GM12878 (cell line): ENCODE measurements at regions not wholly inside any gene's neighbourhood (a gene's known extent, or its start where the extent isn't known, plus 50 kb on each side); places are given as distances from the start of the nearest gene placed in this dataset.

Experiments used
- ATAC-seq: fragments of 200-7000 bp; cut with Tn5 transposase; 3 replicates; pipeline ENCODE4 v1.9.1; 2020; ENCODE audit warnings: mild to moderate bottlenecking, moderate library complexity
- BruUV-seq: library from RNA; stranded (reverse); fragments of 400-500 nt; replicated peaks from 2 replicates; lab custom pipeline; 2021; lab: Mats Ljungman, UMichigan
- CTCF ChIA-PET: fragments of 300-600 bp; sonication (Branson Sonifier 250); formaldehyde crosslinking; extraction: SDS; loops from one replicate; lab custom pipeline; 2021; ENCODE audit warnings: inconsistent platforms; lab: Yijun Ruan, JAX
- POLR2A ChIA-PET: fragments of 350-600 bp; formaldehyde crosslinking; extraction: SDS; loops from one replicate; lab custom pipeline; 2021; ENCODE audit warnings: inconsistent platforms; lab: Charles Lee
- RAD21 ChIA-PET: fragments of 300-600 bp; sonication (Branson Sonifier 250); formaldehyde crosslinking; loops from one replicate; lab custom pipeline; 2023; ENCODE audit warnings: antibody characterized with exemption; ENCODE audit not compliant: unreplicated experiment; lab: Charles Lee
- SMC1A ChIA-PET: fragments of 300-600 bp; sonication (Branson Sonifier 250); formaldehyde crosslinking; loops from one replicate; lab custom pipeline; 2023; ENCODE audit not compliant: unreplicated experiment, uncharacterized antibody; lab: Charles Lee
- DNase-seq: peaks from one replicate; pipeline ENCODE4 v3.0.0-alpha.2; 2011; ENCODE audit warnings: low read depth, low spot score
- FAIRE-seq: peaks from 3 replicates; lab custom pipeline; 2011; peaks lifted over from hg19 to GRCh38; lab: Jason Lieb, UNC
- H2AFZ ChIP-seq: 2 replicates; pipeline ENCODE4 v1.6.0; 2011; ENCODE audit warnings: low read depth, low read length, control low read depth; ENCODE audit not compliant: control insufficient read depth
- H3K27ac ChIP-seq: 2 replicates; pipeline ENCODE4 v1.5.1; 2011; ENCODE audit warnings: control low read depth; ENCODE audit not compliant: control insufficient read depth, insufficient read depth
- H3K27me3 ChIP-seq, 2 experiments: replicated peaks in 1 of 2; 2 replicates each; pipeline versions ENCODE4 v1.6.0 to v1.6.1; 2011; ENCODE audit warnings: low read length in 1 of 2; ENCODE audit not compliant: control insufficient read depth in 2 of 2, insufficient read depth in 2 of 2
- H3K36me3 ChIP-seq, 2 experiments: 2 replicates each; pipeline ENCODE4 v1.5.1; 2011; ENCODE audit warnings: low read length in 1 of 2; ENCODE audit not compliant: control insufficient read depth in 2 of 2, insufficient read depth in 2 of 2
- H3K4me1 ChIP-seq: 2 replicates; pipeline ENCODE4 v1.6.1; 2011; ENCODE audit warnings: mild to moderate bottlenecking, low read length, moderate library complexity, mixed read lengths; ENCODE audit not compliant: control insufficient read depth, insufficient read depth
- H3K4me2 ChIP-seq: 2 replicates; pipeline ENCODE4 v1.6.0; 2011; ENCODE audit warnings: control low read depth; ENCODE audit not compliant: control insufficient read depth, insufficient read depth
- H3K4me3 ChIP-seq: fragments of 200-600 bp; sonication (generic); 2 replicates; pipeline ENCODE4 v1.5.1; 2016
- H3K79me2 ChIP-seq: 2 replicates; pipeline ENCODE4 v1.6.0; 2011; ENCODE audit warnings: low read length; ENCODE audit not compliant: control insufficient read depth, insufficient read depth
- H3K9ac ChIP-seq: 2 replicates; pipeline ENCODE4 v1.8.0; 2011; ENCODE audit warnings: low read length, control low read depth, mixed read lengths; ENCODE audit not compliant: control insufficient read depth, insufficient read depth
- H3K9me3 ChIP-seq: replicated peaks from 3 replicates; pipeline ENCODE4 v1.5.1; 2011; ENCODE audit warnings: mild to moderate bottlenecking, low read length; ENCODE audit not compliant: control insufficient read depth, insufficient read depth
- H4K20me1 ChIP-seq: 2 replicates; pipeline ENCODE4 v1.6.0; 2011; ENCODE audit not compliant: control insufficient read depth, insufficient read depth
- CREB1 ChIP-seq: IDR thresholded peaks from 2 replicates; pipeline ENCODE4 v1.6.1; 2012; ENCODE audit warnings: low read depth, mild to moderate bottlenecking, inconsistent platforms
- EP300 ChIP-seq, 2 experiments: fragments of 150-350 bp in 1 of 2; IDR thresholded peaks; 2 replicates each; pipeline ENCODE4 v1.6.1; 2011 to 2012; ENCODE audit warnings: low read depth in 2 of 2, low read length in 2 of 2, borderline replicate concordance in 1 of 2, improper control_type of control experiment in 1 of 2, inconsistent platforms in 1 of 2; ENCODE audit not compliant: control insufficient read depth in 1 of 2
- MTA3 ChIP-seq: IDR thresholded peaks from 2 replicates; pipeline ENCODE4 v1.6.1; 2012; ENCODE audit warnings: low read length, inconsistent platforms, borderline replicate concordance
- NFYB ChIP-seq: IDR thresholded peaks from 2 replicates; pipeline ENCODE4 v1.6.1; 2011; ENCODE audit warnings: low read depth, mild to moderate bottlenecking, low read length, improper control_type of control experiment, moderate library complexity; ENCODE audit not compliant: insufficient read depth
- POLR2AphosphoS2 ChIP-seq: IDR thresholded peaks from 2 replicates; pipeline ENCODE4 v1.6.1; 2011; ENCODE audit warnings: low read depth, mild to moderate bottlenecking, low read length, improper control_type of control experiment, moderate library complexity
- RCOR1 ChIP-seq: conservative IDR thresholded peaks from 2 replicates; pipeline ENCODE4 v1.6.1; 2012; ENCODE audit warnings: low read depth, low read length, improper control_type of control experiment
- SUZ12 ChIP-seq: fragments of 200-600 bp; sonication (generic); IDR thresholded peaks from one replicate; pipeline ENCODE4 v1.6.1; 2018; ENCODE audit warnings: antibody characterized with exemption, mild to moderate bottlenecking; ENCODE audit not compliant: unreplicated experiment
- ZBED1 ChIP-seq: IDR thresholded peaks from 2 replicates; pipeline ENCODE4 v1.6.1; 2016; ENCODE audit warnings: borderline replicate concordance
- ZBTB11 ChIP-seq: fragments of 450-650 bp; formaldehyde crosslinking; IDR thresholded peaks from 2 replicates; pipeline ENCODE4 v1.5.0; 2022; ENCODE audit warnings: mild to moderate bottlenecking, missing genetic modification characterization
- ZNF24 ChIP-seq: fragments of 450-650 bp; IDR thresholded peaks from 2 replicates; pipeline ENCODE4 v1.6.1; 2017; ENCODE audit warnings: antibody characterized with exemption, mild to moderate bottlenecking
- ZNF274 ChIP-seq: IDR thresholded peaks from one replicate; pipeline ENCODE4 v1.8.0; 2011; ENCODE audit not compliant: insufficient read length, insufficient read depth
- in situ Hi-C: fragments of 300-500 bp; cut with MboI; formaldehyde crosslinking; loops from 9 replicates; pipeline ENCODE4 v1.14.3; 2018; ENCODE audit warnings: mixed read lengths
- intact Hi-C: fragments of 100-400 bp; cut with micrococcal nuclease; formaldehyde crosslinking; loops from one replicate; pipeline ENCODE4 v1.14.2; 2022; ENCODE audit not compliant: unreplicated experiment
- TF ChIP-seq, protein P1 (sequence below): IDR thresholded peaks from 2 replicates; pipeline ENCODE4 v1.6.1; 2012; ENCODE audit warnings: low read length, inconsistent platforms
- TF ChIP-seq, protein P2 (sequence below), 3 experiments: IDR thresholded peaks in 2 of 3; conservative IDR thresholded peaks in 1 of 3; 2 replicates each; pipeline ENCODE4 v1.5.1; 2011; ENCODE audit warnings: low read depth in 3 of 3, low read length in 3 of 3, mild to moderate bottlenecking in 3 of 3, control low read depth in 2 of 3, moderate library complexity in 2 of 3, inconsistent platforms in 1 of 3, mixed read lengths in 1 of 3; ENCODE audit not compliant: control insufficient read depth in 2 of 3, insufficient read depth in 1 of 3; ENCODE audit errors: extremely low read depth in 1 of 3
- TF ChIP-seq, protein P3 (sequence below): IDR thresholded peaks from 2 replicates; pipeline ENCODE4 v1.6.1; 2012; ENCODE audit warnings: low read depth, low read length, improper control_type of control experiment
- TF ChIP-seq, protein P4 (sequence below): fragments of 450-650 bp; IDR thresholded peaks from 2 replicates; pipeline ENCODE4 v1.6.1; 2017; ENCODE audit warnings: mild to moderate bottlenecking, low read depth, inconsistent platforms; ENCODE audit not compliant: poor library complexity, severe bottlenecking

DNA sequence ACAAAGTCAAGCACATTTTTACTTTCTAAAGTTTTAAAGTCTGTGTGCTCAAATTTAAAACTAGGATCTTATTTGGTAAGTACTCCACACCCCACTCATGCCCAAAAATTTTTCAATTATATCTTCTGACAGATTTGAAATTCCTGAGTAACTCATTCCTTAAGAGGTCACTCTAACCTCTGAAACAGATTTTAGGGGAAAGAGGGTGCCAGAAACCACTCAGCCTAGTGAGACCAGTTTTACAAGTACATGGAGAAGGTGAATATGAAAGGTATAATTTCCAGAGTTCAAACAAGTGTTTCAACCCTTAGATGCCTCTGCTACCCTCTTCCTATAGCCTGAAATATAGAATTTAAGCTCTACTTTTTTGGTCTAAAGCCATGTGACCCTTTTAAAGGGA lies 79.2 kb downstream of the C7orf25 start:
- Histone ChIP-seq H3K27ac (no peak overlapping the region), H3K27me3 (no peaks in the 10 kb centered on the region; a peak in 1 of 4 replicates), H3K79me2 (no peaks in the 10 kb centered on the region), H2AFZ (no peak overlapping the region), H3K9me3 (no peaks in the 10 kb centered on the region), H3K4me1 (no peaks in the 10 kb centered on the region), H3K4me3 (no peak overlapping the region), H3K36me3 (no peaks in the 10 kb centered on the region), H3K4me2 (no peak overlapping the region), H3K9ac (no peak overlapping the region), H4K20me1 (no peaks in the 10 kb centered on the region)
- in situ Hi-C loops = no loop called here
- DNase-seq = no peak
- SMC1A ChIA-PET = no interaction called here
- CTCF ChIA-PET = interaction anchor here (2.4 kb wide), 1 partner anchor 44 kb away, joined by 9 read pairs; no protein-coding TSS in a partner anchor
- no peak for ATAC-seq
- RAD21 ChIA-PET = no interaction called here
- POLR2A ChIA-PET = no interaction called here
- no peak for FAIRE-seq
- intact Hi-C loops = no loop called here
- BruUV-seq = no TSS peak
- TF ChIP-seq NFYB (no peak), ZBED1 (no peak), MTA3 (no peak), SUZ12 (no peak), EP300 (IDR thresholded peaks at IDR 0.05; ENCODE audit: borderline replicate concordance in 1 of 2, control insufficient read depth in 1 of 2, low read depth in 2 of 2, low read length in 2 of 2) (no peak), RCOR1 (no peak), ZNF24 (no peak), ZNF274 (no peak), POLR2AphosphoS2 (no peak), ZBTB11 (CRISPR knock-in tag) (no peak), CREB1 (no peak)
- TF ChIP-seq, protein P1, sequence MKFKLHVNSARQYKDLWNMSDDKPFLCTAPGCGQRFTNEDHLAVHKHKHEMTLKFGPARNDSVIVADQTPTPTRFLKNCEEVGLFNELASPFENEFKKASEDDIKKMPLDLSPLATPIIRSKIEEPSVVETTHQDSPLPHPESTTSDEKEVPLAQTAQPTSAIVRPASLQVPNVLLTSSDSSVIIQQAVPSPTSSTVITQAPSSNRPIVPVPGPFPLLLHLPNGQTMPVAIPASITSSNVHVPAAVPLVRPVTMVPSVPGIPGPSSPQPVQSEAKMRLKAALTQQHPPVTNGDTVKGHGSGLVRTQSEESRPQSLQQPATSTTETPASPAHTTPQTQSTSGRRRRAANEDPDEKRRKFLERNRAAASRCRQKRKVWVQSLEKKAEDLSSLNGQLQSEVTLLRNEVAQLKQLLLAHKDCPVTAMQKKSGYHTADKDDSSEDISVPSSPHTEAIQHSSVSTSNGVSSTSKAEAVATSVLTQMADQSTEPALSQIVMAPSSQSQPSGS = no peak
- TF ChIP-seq, protein P2, sequence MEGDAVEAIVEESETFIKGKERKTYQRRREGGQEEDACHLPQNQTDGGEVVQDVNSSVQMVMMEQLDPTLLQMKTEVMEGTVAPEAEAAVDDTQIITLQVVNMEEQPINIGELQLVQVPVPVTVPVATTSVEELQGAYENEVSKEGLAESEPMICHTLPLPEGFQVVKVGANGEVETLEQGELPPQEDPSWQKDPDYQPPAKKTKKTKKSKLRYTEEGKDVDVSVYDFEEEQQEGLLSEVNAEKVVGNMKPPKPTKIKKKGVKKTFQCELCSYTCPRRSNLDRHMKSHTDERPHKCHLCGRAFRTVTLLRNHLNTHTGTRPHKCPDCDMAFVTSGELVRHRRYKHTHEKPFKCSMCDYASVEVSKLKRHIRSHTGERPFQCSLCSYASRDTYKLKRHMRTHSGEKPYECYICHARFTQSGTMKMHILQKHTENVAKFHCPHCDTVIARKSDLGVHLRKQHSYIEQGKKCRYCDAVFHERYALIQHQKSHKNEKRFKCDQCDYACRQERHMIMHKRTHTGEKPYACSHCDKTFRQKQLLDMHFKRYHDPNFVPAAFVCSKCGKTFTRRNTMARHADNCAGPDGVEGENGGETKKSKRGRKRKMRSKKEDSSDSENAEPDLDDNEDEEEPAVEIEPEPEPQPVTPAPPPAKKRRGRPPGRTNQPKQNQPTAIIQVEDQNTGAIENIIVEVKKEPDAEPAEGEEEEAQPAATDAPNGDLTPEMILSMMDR (IDR thresholded peaks at IDR 0.05 in 2 of 3, conservative IDR thresholded peaks at IDR 0.05 in 1 of 3; ENCODE audit: control insufficient read depth in 2 of 3, extremely low read depth in 1 of 3, insufficient read depth in 1 of 3, low read depth in 3 of 3, low read length in 3 of 3) = no peak
- TF ChIP-seq, protein P3, sequence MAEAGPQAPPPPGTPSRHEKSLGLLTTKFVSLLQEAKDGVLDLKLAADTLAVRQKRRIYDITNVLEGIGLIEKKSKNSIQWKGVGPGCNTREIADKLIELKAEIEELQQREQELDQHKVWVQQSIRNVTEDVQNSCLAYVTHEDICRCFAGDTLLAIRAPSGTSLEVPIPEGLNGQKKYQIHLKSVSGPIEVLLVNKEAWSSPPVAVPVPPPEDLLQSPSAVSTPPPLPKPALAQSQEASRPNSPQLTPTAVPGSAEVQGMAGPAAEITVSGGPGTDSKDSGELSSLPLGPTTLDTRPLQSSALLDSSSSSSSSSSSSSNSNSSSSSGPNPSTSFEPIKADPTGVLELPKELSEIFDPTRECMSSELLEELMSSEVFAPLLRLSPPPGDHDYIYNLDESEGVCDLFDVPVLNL = no peak
- TF ChIP-seq, protein P4, sequence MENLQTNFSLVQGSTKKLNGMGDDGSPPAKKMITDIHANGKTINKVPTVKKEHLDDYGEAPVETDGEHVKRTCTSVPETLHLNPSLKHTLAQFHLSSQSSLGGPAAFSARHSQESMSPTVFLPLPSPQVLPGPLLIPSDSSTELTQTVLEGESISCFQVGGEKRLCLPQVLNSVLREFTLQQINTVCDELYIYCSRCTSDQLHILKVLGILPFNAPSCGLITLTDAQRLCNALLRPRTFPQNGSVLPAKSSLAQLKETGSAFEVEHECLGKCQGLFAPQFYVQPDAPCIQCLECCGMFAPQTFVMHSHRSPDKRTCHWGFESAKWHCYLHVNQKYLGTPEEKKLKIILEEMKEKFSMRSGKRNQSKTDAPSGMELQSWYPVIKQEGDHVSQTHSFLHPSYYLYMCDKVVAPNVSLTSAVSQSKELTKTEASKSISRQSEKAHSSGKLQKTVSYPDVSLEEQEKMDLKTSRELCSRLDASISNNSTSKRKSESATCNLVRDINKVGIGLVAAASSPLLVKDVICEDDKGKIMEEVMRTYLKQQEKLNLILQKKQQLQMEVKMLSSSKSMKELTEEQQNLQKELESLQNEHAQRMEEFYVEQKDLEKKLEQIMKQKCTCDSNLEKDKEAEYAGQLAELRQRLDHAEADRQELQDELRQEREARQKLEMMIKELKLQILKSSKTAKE = no peak
